GM18867 (cell line): ENCODE measurements at regions not wholly inside any gene's neighbourhood (a gene's known extent, or its start where the extent isn't known, plus 50 kb on each side); places are given as distances from the start of the nearest gene placed in this dataset.

Experiments
- ATAC-seq: cut with Tn5 transposase; IDR thresholded peaks from one replicate; pipeline ENCODE4 v1.9.1; 2021; ENCODE audit warnings: mild to moderate bottlenecking, moderate library complexity; ENCODE audit not compliant: unreplicated experiment

GRCh38 chr13:78428646-78429045 lies 174.7 kb downstream of the POU4F1 start:
- no peak for ATAC-seq

GRCh38 chr13:78426183-78426582 lies 177.2 kb downstream of the POU4F1 start:
- ATAC-seq, result no peak

- peak; percentile 100 for ATAC-seq
Measured at GRCh38 chr13:78420814-78421213, 182.5 kb downstream of the POU4F1 start.

- ATAC-seq, result no peak
Measured at GRCh38 chr13:78413887-78414553, 189.3 kb downstream of the POU4F1 start.

GRCh38 chr13:78410847-78411246 lies 192.5 kb downstream of the POU4F1 start:
- ATAC-seq, result no peak

- ATAC-seq, result no peak
Measured at GRCh38 chr13:78410164-78410563, 193.2 kb downstream of the POU4F1 start.

- peak; percentile 93 for ATAC-seq
Measured at GRCh38 chr13:78409172-78409571, 194.2 kb downstream of the POU4F1 start.

GRCh38 chr13:78404846-78405360 lies 198.4 kb downstream of the POU4F1 start:
- no peak for ATAC-seq

- no peak for ATAC-seq
Measured at GRCh38 chr13:78402708-78403400, 200.5 kb downstream of the POU4F1 start.

- ATAC-seq, result no peak
Measured at GRCh38 chr13:78401873-78402707, 201.3 kb downstream of the POU4F1 start.

GRCh38 chr13:78398743-78399410 lies 204.5 kb downstream of the POU4F1 start:
- peak; percentile 98 for ATAC-seq

- ATAC-seq, result peak; percentile 60
Measured at GRCh38 chr13:78393286-78394142, 209.8 kb downstream of the POU4F1 start.

GRCh38 chr13:78383899-78384298 lies 219.5 kb downstream of the POU4F1 start:
- ATAC-seq, result no peak

- no peak for ATAC-seq
Measured at GRCh38 chr13:78383071-78383484, 220.3 kb downstream of the POU4F1 start.

GRCh38 chr13:78382491-78382890 lies 220.9 kb downstream of the POU4F1 start:
- ATAC-seq, result no peak

GRCh38 chr13:78376822-78377221 lies 226.5 kb downstream of the POU4F1 start:
- ATAC-seq, result no peak

- peak; percentile 26 for ATAC-seq
Measured at GRCh38 chr13:78376033-78376432, 227.3 kb downstream of the POU4F1 start.

GRCh38 chr13:78372581-78372980 lies 230.8 kb downstream of the POU4F1 start:
- no peak for ATAC-seq

GRCh38 chr13:78370231-78370630 lies 233.1 kb downstream of the POU4F1 start:
- ATAC-seq, result no peak

- no peak for ATAC-seq
Measured at GRCh38 chr13:78364711-78365110, 238.6 kb downstream of the POU4F1 start.
